GM20000 (cell line): ENCODE measurements at regions not wholly inside any gene's neighbourhood (a gene's known extent, or its start where the extent isn't known, plus 50 kb on each side); places are given as distances from the start of the nearest gene placed in this dataset.

ENCODE experiments used
- DNase-seq: peaks from one replicate; pipeline ENCODE4 v3.0.0; 2012; ENCODE audit warnings: low spot score
- TF ChIP-seq, protein P1 (sequence below): IDR thresholded peaks from 2 replicates; pipeline ENCODE4 v1.5.1; 2012; ENCODE audit warnings: mild to moderate bottlenecking, control low read depth; ENCODE audit errors: extremely low read depth, missing control alignments

DNA sequence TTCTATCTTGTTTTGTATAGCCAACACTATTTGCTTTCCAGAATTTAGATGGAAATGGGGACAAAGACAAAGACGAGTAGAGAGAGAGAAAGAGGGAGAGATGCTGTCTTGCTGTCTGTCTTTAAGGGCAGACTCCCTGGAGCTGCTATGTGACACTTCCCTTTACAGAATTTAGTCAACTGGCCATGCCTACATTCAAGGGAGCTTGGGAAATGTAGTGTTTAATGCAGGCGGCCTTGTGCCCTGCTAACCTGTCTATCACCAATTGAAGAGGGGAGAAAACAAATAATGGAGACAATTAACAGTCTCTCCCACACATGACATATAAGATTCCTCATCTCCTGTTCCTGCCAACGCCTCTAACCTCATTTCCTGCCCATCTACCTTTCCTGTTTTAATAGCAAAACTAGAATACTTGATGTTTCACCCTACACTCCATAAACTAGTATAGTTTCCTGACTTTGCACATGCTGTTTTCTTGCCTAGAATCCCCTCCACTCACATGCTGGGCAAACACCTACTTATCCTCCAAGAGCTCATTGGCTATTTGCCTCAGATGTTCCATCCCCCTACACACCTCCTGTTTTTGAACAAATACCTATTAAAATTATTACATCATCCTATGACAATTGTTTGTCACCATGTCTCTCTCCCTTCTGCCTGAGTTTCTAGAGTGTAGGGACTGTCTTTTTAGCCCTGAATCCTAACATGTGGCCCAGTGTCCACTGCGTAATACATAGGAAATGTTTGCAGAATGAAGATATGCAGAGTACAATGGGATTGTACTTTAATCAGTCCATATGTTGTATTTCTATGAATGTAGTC is 117.2 kb downstream of the SLC25A24 start:
- TF ChIP-seq, protein P1, sequence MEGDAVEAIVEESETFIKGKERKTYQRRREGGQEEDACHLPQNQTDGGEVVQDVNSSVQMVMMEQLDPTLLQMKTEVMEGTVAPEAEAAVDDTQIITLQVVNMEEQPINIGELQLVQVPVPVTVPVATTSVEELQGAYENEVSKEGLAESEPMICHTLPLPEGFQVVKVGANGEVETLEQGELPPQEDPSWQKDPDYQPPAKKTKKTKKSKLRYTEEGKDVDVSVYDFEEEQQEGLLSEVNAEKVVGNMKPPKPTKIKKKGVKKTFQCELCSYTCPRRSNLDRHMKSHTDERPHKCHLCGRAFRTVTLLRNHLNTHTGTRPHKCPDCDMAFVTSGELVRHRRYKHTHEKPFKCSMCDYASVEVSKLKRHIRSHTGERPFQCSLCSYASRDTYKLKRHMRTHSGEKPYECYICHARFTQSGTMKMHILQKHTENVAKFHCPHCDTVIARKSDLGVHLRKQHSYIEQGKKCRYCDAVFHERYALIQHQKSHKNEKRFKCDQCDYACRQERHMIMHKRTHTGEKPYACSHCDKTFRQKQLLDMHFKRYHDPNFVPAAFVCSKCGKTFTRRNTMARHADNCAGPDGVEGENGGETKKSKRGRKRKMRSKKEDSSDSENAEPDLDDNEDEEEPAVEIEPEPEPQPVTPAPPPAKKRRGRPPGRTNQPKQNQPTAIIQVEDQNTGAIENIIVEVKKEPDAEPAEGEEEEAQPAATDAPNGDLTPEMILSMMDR = no peak
- no peak for DNase-seq

DNA sequence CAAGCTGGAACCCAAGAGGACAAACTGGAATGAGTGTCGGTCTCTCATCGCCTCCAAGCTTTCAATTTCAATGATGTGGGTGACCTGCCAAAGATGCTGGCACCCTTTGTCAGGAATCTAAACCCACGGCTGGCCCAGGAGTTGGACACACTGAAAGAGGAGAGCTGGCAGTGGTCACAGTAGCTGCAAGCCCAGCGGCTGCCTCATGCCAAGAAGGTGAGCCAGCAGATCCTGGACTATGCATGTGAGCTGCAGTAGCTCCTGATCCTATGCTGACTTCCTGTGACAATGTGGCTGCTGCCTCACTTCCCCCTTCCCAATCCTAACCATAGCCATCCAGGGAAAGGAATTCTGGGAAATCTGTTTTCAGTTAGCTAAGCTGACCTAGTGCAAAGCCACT is 117.0 kb upstream of the VAV3 start:
- TF ChIP-seq, protein P1 = no peak
- DNase-seq = no peak

DNA sequence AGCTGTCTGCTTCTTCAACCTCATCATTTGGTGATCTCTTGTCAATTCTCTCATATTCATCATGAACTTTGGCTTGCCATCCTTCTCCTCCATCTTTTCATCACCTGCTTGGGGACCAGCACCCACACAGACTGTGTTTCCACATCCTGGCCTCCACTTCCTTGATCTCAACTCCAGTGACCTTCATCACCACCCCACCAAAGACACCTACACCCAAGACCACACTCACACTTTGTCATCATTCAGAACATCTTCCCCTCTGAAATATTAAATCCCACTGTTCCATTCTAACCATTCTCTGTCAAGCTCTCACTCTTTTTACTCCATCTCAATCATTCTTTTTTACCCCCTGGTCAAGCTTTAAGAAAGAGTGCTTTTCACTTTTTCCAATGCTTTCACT is 115.5 kb upstream of the VAV3 start:
- no peak for DNase-seq
- TF ChIP-seq, protein P1 = no peak

DNA sequence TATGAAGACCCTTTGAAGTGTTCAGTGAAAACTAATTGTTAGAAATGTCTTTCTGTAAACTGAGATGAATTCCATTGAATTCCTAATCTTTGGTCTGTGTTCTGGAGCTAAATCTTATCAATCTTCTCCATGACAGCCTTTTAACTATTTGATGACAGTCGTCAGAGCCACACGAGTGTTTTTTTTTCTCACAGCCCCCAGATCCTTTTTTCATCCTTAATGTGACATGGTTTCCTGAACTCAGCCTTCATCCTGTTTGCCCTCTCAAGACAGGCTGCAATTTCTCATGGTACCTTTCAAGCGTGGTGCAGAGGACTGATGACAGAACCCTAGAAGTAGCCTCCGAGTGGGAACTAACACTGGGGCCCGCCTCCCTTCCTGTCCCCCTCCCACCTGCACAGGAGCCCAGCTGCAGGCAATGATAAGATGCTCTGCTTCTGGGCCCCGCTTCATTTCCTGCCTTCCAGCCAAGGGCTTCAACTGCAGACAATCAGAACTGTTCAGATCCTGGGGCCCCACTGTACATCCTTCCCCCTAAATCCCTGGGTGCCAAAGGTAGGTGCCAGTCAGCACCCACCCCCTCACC is 114.6 kb upstream of the VAV3 start:
- TF ChIP-seq, protein P1 = no peak
- DNase-seq = peak; percentile 11

DNA sequence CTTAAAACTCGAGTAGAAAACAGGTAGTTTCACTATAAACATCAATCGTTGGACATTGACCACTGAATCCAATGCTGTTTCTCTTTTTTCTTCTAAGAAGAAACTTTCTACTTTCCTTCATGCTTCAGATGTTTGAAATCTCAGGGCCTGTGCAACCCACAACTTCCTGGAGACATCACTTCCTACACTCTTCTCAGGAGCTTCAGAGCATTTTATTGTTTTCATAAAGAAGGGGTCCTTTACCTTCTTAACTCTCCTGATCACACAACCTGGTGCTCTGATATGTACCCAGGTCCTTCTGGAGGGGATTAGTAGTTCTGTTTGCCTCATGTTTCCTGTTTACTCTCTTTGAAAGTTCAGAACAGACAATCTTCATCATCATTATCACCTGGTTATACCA is 113.0 kb upstream of the VAV3 start:
- TF ChIP-seq, protein P1 = no peak

DNA sequence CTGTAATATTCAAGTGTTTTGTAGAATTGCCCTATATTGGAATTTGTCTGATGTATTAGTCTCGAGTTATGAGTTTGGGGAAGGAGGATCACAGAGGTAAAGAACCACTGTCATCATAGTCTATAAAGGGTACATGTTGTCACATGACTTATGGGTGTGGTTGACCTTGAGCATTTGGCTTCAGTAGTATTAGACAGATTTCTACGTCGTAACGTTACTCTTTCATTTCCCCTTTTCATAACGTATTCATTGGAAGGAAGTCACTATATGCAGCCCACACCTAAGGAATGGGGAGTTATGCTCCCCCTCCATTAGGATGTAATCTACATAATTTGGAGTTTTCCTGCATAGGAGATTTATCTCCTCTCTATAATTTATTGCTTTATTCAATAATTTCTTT is 110.1 kb upstream of the VAV3 start:
- TF ChIP-seq, protein P1 = no peak

More for the DNA sequence above, 113.0 kb upstream of the VAV3 start:
- DNase-seq = no peak

DNA sequence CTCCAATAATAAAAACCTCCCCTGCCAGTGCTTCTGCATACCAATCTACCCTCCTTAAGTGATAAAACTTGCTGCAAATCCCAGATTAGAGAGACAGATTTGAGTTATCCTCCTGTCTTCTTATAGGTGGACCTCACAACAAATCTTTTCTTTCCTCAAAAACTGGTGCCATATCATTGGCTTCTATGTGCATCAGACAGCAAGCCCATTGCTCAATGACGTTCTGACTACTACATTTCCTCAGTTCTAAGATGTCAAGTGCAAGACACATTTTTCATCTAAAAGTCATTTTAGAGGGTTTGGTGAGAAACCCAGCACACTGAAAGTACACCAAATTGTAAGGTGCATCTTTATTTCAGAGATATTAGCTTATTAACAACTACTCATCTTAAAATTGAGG is 107.8 kb upstream of the VAV3 start:
- TF ChIP-seq, protein P1 = no peak
- DNase-seq = no peak

More for the DNA sequence above, 110.1 kb upstream of the VAV3 start:
- no peak for DNase-seq
